GM20000 (cell line): ENCODE measurements at regions not wholly inside any gene's neighbourhood (a gene's known extent, or its start where the extent isn't known, plus 50 kb on each side); places are given as distances from the start of the nearest gene placed in this dataset.

Source experiments
- DNase-seq: peaks from one replicate; pipeline ENCODE4 v3.0.0; 2012; ENCODE audit warnings: low spot score
- CTCF ChIP-seq: IDR thresholded peaks from 2 replicates; pipeline ENCODE4 v1.5.1; 2012; ENCODE audit warnings: mild to moderate bottlenecking, control low read depth; ENCODE audit errors: extremely low read depth, missing control alignments

- DNase-seq = no peak
- TF ChIP-seq CTCF = no peak
These were observed 157.0 kb upstream of the SOX9 start for GRCh38 chr17:71963791-71964190.

GRCh38 chr17:71964559-71964958 is 156.3 kb upstream of the SOX9 start:
- no peak for TF ChIP-seq CTCF
- no peak for DNase-seq

- no peak for DNase-seq
- no peak for TF ChIP-seq CTCF
These were observed 154.8 kb upstream of the SOX9 start for GRCh38 chr17:71966055-71966454.

GRCh38 chr17:71966459-71967313 is 154.1 kb upstream of the SOX9 start:
- no peak for DNase-seq
- TF ChIP-seq CTCF = no peak

- no peak for TF ChIP-seq CTCF
- DNase-seq = no peak
These were observed 151.3 kb upstream of the SOX9 start for GRCh38 chr17:71969500-71969899.

GRCh38 chr17:71970312-71970711 is 150.5 kb upstream of the SOX9 start:
- TF ChIP-seq CTCF = no peak
- DNase-seq = peak; percentile 12

- TF ChIP-seq CTCF = no peak
- no peak for DNase-seq
These were observed 146.8 kb upstream of the SOX9 start for GRCh38 chr17:71974051-71974450.
